Prostate gland (tissue), 2 donors: ENCODE measurements at regions not wholly inside any gene's neighbourhood (a gene's known extent, or its start where the extent isn't known, plus 50 kb on each side); places are given as distances from the start of the nearest gene placed in this dataset.

Experiments
- DNase-seq: peaks from one replicate; pipeline ENCODE4 v3.0.0-alpha.2; 2019; ENCODE audit warnings: low spot score
- H3K27ac ChIP-seq, 2 donors: fragments of 200-600 bp; sonication (generic); 2 replicates each; pipeline ENCODE4 v1.5.1; 2017 to 2019
- H3K27me3 ChIP-seq: fragments of 200-600 bp; sonication (generic); replicated peaks from 2 replicates; pipeline ENCODE4 v1.5.1; 2019; ENCODE audit not compliant: insufficient read depth
- H3K36me3 ChIP-seq, 2 donors: fragments of 200-600 bp; sonication (generic); 1 replicate in 1 of 2; 2 replicates in 1 of 2; pipeline versions ENCODE4 v1.5.1 to v1.8.1; 2017 to 2019
- H3K4me1 ChIP-seq: fragments of 200-600 bp; sonication (generic); replicated peaks from 2 replicates; pipeline ENCODE4 v1.5.1; 2019
- H3K4me3 ChIP-seq, 2 donors: fragments of 200-600 bp; sonication (generic); 2 replicates each; pipeline ENCODE4 v1.5.1; 2017 to 2019
- H3K9me3 ChIP-seq: fragments of 200-600 bp; sonication (generic); 2 replicates; pipeline ENCODE4 v1.5.1; 2017
- POLR2A ChIP-seq: fragments of 450-650 bp; IDR thresholded peaks from one replicate; pipeline ENCODE4 v1.6.1; 2016; ENCODE audit warnings: antibody characterized with exemption, mild to moderate bottlenecking
- POLR2AphosphoS5 ChIP-seq: sonication (generic); formaldehyde crosslinking; IDR thresholded peaks from one replicate; pipeline ENCODE4 v1.6.1; 2017; ENCODE audit warnings: antibody characterized with exemption
- WGBS: methylation state at CpG from one replicate; pipeline ENCODE4 v1.1.5; 2018; 5-methylcytosine and 5-hydroxymethylcytosine counted together
- intact Hi-C: fragments of 100-400 bp; cut with DNase I; formaldehyde crosslinking; loops from one replicate; pipeline ENCODE4 v1.14.2; 2022
- TF ChIP-seq, protein P1 (sequence below), 4 experiments: fragments of 200-600 bp in 2 of 4; fragments of 450-650 bp in 2 of 4; sonication (generic) in 2 of 4; IDR thresholded peaks; 1 replicate in 3 of 4; 2 replicates in 1 of 4; pipeline ENCODE4 v1.5.1; 2016 to 2019; ENCODE audit warnings: antibody characterized with exemption in 4 of 4, mild to moderate bottlenecking in 2 of 4, moderate library complexity in 2 of 4

DNA sequence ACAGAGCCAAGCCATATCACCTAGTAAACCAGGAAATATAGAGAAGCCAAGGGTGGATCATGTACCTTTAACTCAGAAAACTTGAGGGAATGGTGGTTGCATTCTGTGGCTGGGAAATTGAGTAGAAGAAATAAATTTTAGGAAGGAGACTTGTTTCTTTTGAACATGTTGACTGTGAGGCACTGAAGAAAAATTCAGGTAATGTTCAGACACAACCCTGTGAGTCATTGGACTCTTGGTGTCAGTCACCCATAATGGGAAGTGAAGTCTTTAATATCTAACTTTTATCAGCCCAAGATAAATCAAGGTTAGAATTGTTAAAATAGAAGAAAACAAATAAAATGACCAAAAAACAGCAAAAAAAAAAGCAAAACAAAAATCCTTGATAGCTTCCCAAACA is 98.8 kb upstream of the GRIK2 start:
- Histone ChIP-seq H3K4me3 (no peak overlapping the region), H3K27ac (no peak overlapping the region), H3K36me3 (no peaks in the 10 kb centered on the region), H3K9me3 (no peaks in the 10 kb centered on the region), H3K27me3 (no peaks in the 10 kb centered on the region), H3K4me1 (no peaks in the 10 kb centered on the region)
- DNase-seq, result no peak
- intact Hi-C loops, result no loop called here
- TF ChIP-seq, protein P1, sequence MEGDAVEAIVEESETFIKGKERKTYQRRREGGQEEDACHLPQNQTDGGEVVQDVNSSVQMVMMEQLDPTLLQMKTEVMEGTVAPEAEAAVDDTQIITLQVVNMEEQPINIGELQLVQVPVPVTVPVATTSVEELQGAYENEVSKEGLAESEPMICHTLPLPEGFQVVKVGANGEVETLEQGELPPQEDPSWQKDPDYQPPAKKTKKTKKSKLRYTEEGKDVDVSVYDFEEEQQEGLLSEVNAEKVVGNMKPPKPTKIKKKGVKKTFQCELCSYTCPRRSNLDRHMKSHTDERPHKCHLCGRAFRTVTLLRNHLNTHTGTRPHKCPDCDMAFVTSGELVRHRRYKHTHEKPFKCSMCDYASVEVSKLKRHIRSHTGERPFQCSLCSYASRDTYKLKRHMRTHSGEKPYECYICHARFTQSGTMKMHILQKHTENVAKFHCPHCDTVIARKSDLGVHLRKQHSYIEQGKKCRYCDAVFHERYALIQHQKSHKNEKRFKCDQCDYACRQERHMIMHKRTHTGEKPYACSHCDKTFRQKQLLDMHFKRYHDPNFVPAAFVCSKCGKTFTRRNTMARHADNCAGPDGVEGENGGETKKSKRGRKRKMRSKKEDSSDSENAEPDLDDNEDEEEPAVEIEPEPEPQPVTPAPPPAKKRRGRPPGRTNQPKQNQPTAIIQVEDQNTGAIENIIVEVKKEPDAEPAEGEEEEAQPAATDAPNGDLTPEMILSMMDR (IDR thresholded peaks at IDR 0.05), result no peak
- TF ChIP-seq POLR2AphosphoS5, result no peak
- no peak for TF ChIP-seq POLR2A

- Histone ChIP-seq H3K9me3 (no peaks in the 10 kb centered on the region), H3K36me3 (no peaks in the 10 kb centered on the region), H3K27me3 (no peaks in the 10 kb centered on the region), H3K4me3 (no peak overlapping the region), H3K27ac (no peak overlapping the region), H3K4me1 (no peaks in the 10 kb centered on the region)
- TF ChIP-seq, protein P1 (IDR thresholded peaks at IDR 0.05), result no peak
- TF ChIP-seq POLR2AphosphoS5, result peak; percentile 16
- no peak for TF ChIP-seq POLR2A
- 12% methylated on average over 6 of the region's 6 CpGs for WGBS
- DNase-seq, result no peak
- intact Hi-C loops, result no loop called here
These were observed 97.1 kb upstream of the GRIK2 start for GRCh38 chr6:101296169-101296960.

GRCh38 chr6:101302593-101302992 is 90.9 kb upstream of the GRIK2 start:
- 100% methylated on average over 1 of the region's 1 CpG for WGBS
- TF ChIP-seq, protein P1 (IDR thresholded peaks at IDR 0.05), result no peak
- no peak for TF ChIP-seq POLR2AphosphoS5
- no peak for TF ChIP-seq POLR2A
- intact Hi-C loops, result no loop called here

GRCh38 chr6:101303495-101303894 is 90.0 kb upstream of the GRIK2 start:
- no peaks in the 10 kb centered on the region for H3K9me3 ChIP-seq
- no peak for DNase-seq
- H3K36me3 ChIP-seq, result no peaks in the 10 kb centered on the region
- H3K4me3 ChIP-seq, result no peak overlapping the region
- no peaks in the 10 kb centered on the region for H3K4me1 ChIP-seq
- intact Hi-C loops, result no loop called here
- no peak for TF ChIP-seq POLR2A
- TF ChIP-seq POLR2AphosphoS5, result no peak
- TF ChIP-seq, protein P1 (IDR thresholded peaks at IDR 0.05), result no peak
- H3K27ac ChIP-seq, result no peak overlapping the region
- 79% methylated on average over 2 of the region's 2 CpGs for WGBS
- no peaks in the 10 kb centered on the region for H3K27me3 ChIP-seq

More at GRCh38 chr6:101302593-101302992, 90.9 kb upstream of the GRIK2 start:
- DNase-seq, result no peak
- Histone ChIP-seq H3K9me3 (no peaks in the 10 kb centered on the region), H3K27me3 (no peaks in the 10 kb centered on the region), H3K27ac (no peak overlapping the region), H3K36me3 (no peaks in the 10 kb centered on the region), H3K4me1 (no peaks in the 10 kb centered on the region), H3K4me3 (no peak overlapping the region)

DNA sequence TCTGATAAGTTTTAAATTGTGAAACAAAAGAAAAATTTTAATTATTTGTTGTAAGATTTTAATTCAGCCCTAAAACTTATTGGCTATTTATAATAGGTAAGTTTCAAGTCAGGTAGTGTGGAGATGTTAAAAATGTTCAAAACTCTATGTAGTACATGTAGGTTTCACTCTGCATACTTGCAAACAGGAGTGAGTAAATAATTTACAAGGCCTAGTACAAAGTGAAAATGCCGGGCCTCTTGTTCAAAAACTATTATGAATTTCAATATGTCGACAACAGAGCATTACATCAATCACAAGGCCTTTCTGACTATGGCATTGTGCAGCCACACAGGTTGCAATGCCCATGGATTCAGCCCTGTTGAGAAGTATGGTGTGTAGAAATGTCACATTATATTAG is 80.9 kb upstream of the GRIK2 start:
- Histone ChIP-seq H3K4me1 (no peaks in the 10 kb centered on the region), H3K36me3 (no peaks in the 10 kb centered on the region), H3K4me3 (no peak overlapping the region), H3K9me3 (no peaks in the 10 kb centered on the region), H3K27me3 (no peaks in the 10 kb centered on the region), H3K27ac (no peak overlapping the region)
- intact Hi-C loops, result no loop called here
- no peak for DNase-seq
- TF ChIP-seq, protein P1 (IDR thresholded peaks at IDR 0.05), result no peak
- TF ChIP-seq POLR2A, result no peak
- no peak for TF ChIP-seq POLR2AphosphoS5
- WGBS, result 85% methylated on average over 2 of the region's 2 CpGs
